Vagina (tissue), 2 donors: ENCODE measurements at regions not wholly inside any gene's neighbourhood (a gene's known extent, or its start where the extent isn't known, plus 50 kb on each side); places are given as distances from the start of the nearest gene placed in this dataset.

ENCODE experiments used
- POLR2A ChIP-seq, 2 donors: fragments of 450-650 bp; IDR thresholded peaks; one replicate each; pipeline ENCODE4 v1.6.1; 2017; ENCODE audit warnings: antibody characterized with exemption in 2 of 2, mild to moderate bottlenecking in 2 of 2, moderate library complexity in 2 of 2
- POLR2AphosphoS5 ChIP-seq, 2 donors: sonication (generic); formaldehyde crosslinking; IDR thresholded peaks; one replicate each; pipeline ENCODE4 v1.9.0; 2017; ENCODE audit warnings: antibody characterized with exemption in 2 of 2, mild to moderate bottlenecking in 2 of 2, low read depth in 1 of 2; ENCODE audit not compliant: insufficient read depth in 1 of 2
- TF ChIP-seq, protein P1 (sequence below), 3 experiments: fragments of 450-650 bp in 2 of 3; fragments of 200-600 bp in 1 of 3; sonication (generic) in 1 of 3; IDR thresholded peaks; one replicate each; pipeline ENCODE4 v1.5.1; 2017 to 2019; ENCODE audit warnings: antibody characterized with exemption in 3 of 3, mild to moderate bottlenecking in 2 of 3, moderate library complexity in 2 of 3

DNA sequence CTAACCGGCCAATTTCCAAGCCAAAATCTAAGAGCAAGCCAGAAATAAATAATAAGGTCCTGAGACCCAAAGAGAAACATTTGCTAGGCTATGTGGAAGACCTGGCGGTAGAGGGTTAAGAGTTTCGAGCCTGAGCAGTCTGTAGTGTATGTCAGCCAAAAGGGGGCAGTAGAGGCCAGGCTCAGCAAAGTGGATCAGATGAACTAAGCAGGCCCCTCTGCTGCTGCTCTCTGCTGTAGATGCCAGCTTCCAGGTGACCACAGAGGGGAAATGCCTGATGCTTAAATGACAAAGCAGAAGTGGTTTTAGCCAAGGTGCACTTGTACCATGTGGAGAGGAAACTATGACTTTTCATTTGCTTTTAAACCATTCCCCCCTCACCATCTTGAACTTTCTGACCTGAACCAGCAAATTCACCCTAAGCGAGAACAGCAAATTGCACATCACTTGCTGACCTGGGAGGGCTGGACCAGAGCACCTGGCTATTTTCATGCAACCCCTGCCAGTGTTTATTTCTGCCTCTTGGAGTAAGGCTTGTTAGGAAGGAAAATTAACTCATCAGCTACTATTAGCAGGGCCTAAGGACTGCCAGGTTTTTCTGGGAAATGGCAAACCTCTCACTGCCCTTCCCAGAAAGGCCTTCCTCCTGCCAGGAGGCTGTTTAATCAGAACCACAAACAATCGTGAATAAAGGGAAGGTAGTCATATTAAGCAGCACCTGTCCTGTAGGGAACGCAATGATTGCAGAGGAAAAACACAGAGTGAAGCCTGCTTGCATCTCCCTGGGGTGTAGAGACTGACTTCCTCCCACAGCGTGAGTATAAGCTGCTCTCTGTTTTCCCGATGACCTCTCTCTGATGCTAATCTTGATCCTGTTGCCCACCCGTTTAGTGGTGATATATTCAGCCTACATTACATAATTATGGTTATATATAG, 818.2 kb downstream of the TLR4 start:
- TF ChIP-seq POLR2A (IDR thresholded peaks at IDR 0.05) (no peak), POLR2AphosphoS5 (IDR thresholded peaks at IDR 0.05; ENCODE audit: insufficient read depth in 1 of 2, low read depth in 1 of 2) (no peak)
- TF ChIP-seq, protein P1, sequence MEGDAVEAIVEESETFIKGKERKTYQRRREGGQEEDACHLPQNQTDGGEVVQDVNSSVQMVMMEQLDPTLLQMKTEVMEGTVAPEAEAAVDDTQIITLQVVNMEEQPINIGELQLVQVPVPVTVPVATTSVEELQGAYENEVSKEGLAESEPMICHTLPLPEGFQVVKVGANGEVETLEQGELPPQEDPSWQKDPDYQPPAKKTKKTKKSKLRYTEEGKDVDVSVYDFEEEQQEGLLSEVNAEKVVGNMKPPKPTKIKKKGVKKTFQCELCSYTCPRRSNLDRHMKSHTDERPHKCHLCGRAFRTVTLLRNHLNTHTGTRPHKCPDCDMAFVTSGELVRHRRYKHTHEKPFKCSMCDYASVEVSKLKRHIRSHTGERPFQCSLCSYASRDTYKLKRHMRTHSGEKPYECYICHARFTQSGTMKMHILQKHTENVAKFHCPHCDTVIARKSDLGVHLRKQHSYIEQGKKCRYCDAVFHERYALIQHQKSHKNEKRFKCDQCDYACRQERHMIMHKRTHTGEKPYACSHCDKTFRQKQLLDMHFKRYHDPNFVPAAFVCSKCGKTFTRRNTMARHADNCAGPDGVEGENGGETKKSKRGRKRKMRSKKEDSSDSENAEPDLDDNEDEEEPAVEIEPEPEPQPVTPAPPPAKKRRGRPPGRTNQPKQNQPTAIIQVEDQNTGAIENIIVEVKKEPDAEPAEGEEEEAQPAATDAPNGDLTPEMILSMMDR (IDR thresholded peaks at IDR 0.05): no peak
